ENCODE measurements at regions not wholly inside any gene's neighbourhood (a gene's known extent, or its start where the extent isn't known, plus 50 kb on each side); places are given as distances from the start of the nearest gene placed in this dataset.
"Not testable (repeated sequence)": the region's sequence is repeated elsewhere in the genome, so short reads cannot be mapped to it uniquely, and the experiment has no call there.

GRCh38 chr5:177923837-177924236 lies 72.2 kb downstream of the PROP1 start:
- DNase-seq; intact Hi-C loops (cut with DNase I); H3K36me3 ChIP-seq (ENCODE audit: control insufficient read depth in 2 of 3, insufficient read depth in 3 of 3, low read length in 3 of 3); H3K9ac ChIP-seq (ENCODE audit: low read length in 3 of 3); H3K4me1 ChIP-seq (ENCODE audit: control insufficient read depth in 2 of 3, insufficient read depth in 2 of 3, low read depth in 1 of 3, low read length in 3 of 3); H3K9me3 ChIP-seq (ENCODE audit: control insufficient read depth in 2 of 3, insufficient read depth in 1 of 3, low read length in 3 of 3); H3K27ac ChIP-seq (ENCODE audit: low read depth in 2 of 2, low read length in 2 of 2); H3K27me3 ChIP-seq (ENCODE audit: control insufficient read depth, insufficient read depth, low read length); FAIRE-seq; H3K4me3 ChIP-seq (ENCODE audit: low read length in 3 of 3): not testable (repeated sequence)

GRCh38 chr5:177923189-177923588 lies 72.9 kb downstream of the PROP1 start:
- H3K9ac ChIP-seq (ENCODE audit: low read length in 3 of 3); DNase-seq; FAIRE-seq; H3K27me3 ChIP-seq (ENCODE audit: control insufficient read depth, insufficient read depth, low read length); H3K36me3 ChIP-seq (ENCODE audit: control insufficient read depth in 2 of 3, insufficient read depth in 3 of 3, low read length in 3 of 3); H3K4me3 ChIP-seq (ENCODE audit: low read length in 3 of 3); intact Hi-C loops (cut with DNase I); H3K27ac ChIP-seq (ENCODE audit: low read depth in 2 of 2, low read length in 2 of 2); H3K9me3 ChIP-seq (ENCODE audit: control insufficient read depth in 2 of 3, insufficient read depth in 1 of 3, low read length in 3 of 3); H3K4me1 ChIP-seq (ENCODE audit: control insufficient read depth in 2 of 3, insufficient read depth in 2 of 3, low read depth in 1 of 3, low read length in 3 of 3): not testable (repeated sequence)

DNA sequence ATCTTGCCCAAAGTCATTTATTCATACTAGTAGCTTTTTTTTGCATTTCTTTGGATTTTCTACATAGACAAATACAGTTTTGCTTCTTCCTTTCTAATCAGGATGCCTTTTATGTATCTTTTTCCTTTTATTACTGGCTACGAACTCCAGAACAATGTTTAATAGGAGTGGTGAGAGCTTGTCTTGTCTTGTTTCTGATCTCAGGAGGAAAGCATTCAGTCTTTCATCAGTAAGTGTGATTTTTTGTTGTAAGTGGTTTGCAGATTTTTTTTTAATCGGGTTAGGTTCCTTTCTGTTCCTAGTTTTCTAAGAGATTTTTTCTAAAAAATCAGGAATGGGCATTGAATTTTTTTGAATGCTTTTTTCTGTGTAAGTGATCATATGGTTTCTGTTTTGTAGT lies 86.8 kb downstream of the PROP1 start:
- DNase-seq; FAIRE-seq; H3K27me3 ChIP-seq (ENCODE audit: control insufficient read depth, insufficient read depth, low read length); H3K9ac ChIP-seq (ENCODE audit: low read length in 3 of 3); H3K4me1 ChIP-seq (ENCODE audit: control insufficient read depth in 2 of 3, insufficient read depth in 2 of 3, low read depth in 1 of 3, low read length in 3 of 3); H3K36me3 ChIP-seq (ENCODE audit: control insufficient read depth in 2 of 3, insufficient read depth in 3 of 3, low read length in 3 of 3); intact Hi-C loops (cut with DNase I); H3K4me3 ChIP-seq (ENCODE audit: low read length in 3 of 3); H3K9me3 ChIP-seq (ENCODE audit: control insufficient read depth in 2 of 3, insufficient read depth in 1 of 3, low read length in 3 of 3); H3K27ac ChIP-seq (ENCODE audit: low read depth in 2 of 2, low read length in 2 of 2): not testable (repeated sequence)

DNA sequence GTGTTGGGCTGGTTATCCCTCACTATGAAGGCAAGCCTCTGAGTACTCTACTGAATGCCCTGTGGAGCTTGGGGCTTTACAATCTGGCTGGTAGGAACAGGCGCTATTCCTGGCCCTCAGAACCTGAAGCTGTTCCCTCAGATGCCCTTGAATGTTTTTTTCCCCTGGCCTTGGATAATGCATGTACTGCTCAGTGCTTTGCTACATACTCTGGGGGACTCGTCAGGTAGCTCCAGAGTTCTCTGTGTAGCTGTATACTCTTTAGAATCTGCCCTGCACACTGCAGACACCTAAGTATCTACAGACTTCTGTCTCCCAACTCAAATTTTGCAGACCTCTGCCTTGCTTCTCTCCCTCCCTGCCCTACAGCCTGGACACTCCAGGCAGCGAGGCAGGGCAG lies 93.2 kb downstream of the PROP1 start:
- DNase-seq = not testable (repeated sequence)

GRCh38 chr5:177900066-177900465 lies 96.0 kb downstream of the PROP1 start:
- H3K9me3 ChIP-seq (ENCODE audit: control insufficient read depth in 2 of 3, insufficient read depth in 1 of 3, low read length in 3 of 3); FAIRE-seq: not testable (repeated sequence)

More for the DNA sequence above, 93.2 kb downstream of the PROP1 start:
- H3K4me1 ChIP-seq (ENCODE audit: control insufficient read depth in 2 of 3, insufficient read depth in 2 of 3, low read depth in 1 of 3, low read length in 3 of 3); H3K36me3 ChIP-seq (ENCODE audit: control insufficient read depth in 2 of 3, insufficient read depth in 3 of 3, low read length in 3 of 3); FAIRE-seq; H3K27ac ChIP-seq (ENCODE audit: low read depth in 2 of 2, low read length in 2 of 2); H3K9me3 ChIP-seq (ENCODE audit: control insufficient read depth in 2 of 3, insufficient read depth in 1 of 3, low read length in 3 of 3); H3K4me3 ChIP-seq (ENCODE audit: low read length in 3 of 3); H3K27me3 ChIP-seq (ENCODE audit: control insufficient read depth, insufficient read depth, low read length); H3K9ac ChIP-seq (ENCODE audit: low read length in 3 of 3); intact Hi-C loops (cut with DNase I): not testable (repeated sequence)

GRCh38 chr5:177894681-177895453 lies 101.2 kb downstream of the PROP1 start:
- H3K27ac ChIP-seq (ENCODE audit: low read depth in 2 of 2, low read length in 2 of 2); intact Hi-C loops (cut with DNase I); H3K9me3 ChIP-seq (ENCODE audit: control insufficient read depth in 2 of 3, insufficient read depth in 1 of 3, low read length in 3 of 3); FAIRE-seq; H3K4me1 ChIP-seq (ENCODE audit: control insufficient read depth in 2 of 3, insufficient read depth in 2 of 3, low read depth in 1 of 3, low read length in 3 of 3); H3K27me3 ChIP-seq (ENCODE audit: control insufficient read depth, insufficient read depth, low read length); H3K36me3 ChIP-seq (ENCODE audit: control insufficient read depth in 2 of 3, insufficient read depth in 3 of 3, low read length in 3 of 3); DNase-seq; H3K4me3 ChIP-seq (ENCODE audit: low read length in 3 of 3); H3K9ac ChIP-seq (ENCODE audit: low read length in 3 of 3): not testable (repeated sequence)

More at GRCh38 chr5:177900066-177900465, 96.0 kb downstream of the PROP1 start:
- H3K9ac ChIP-seq (ENCODE audit: low read length in 3 of 3); intact Hi-C loops (cut with DNase I); H3K4me3 ChIP-seq (ENCODE audit: low read length in 3 of 3); DNase-seq; H3K27me3 ChIP-seq (ENCODE audit: control insufficient read depth, insufficient read depth, low read length); H3K4me1 ChIP-seq (ENCODE audit: control insufficient read depth in 2 of 3, insufficient read depth in 2 of 3, low read depth in 1 of 3, low read length in 3 of 3); H3K36me3 ChIP-seq (ENCODE audit: control insufficient read depth in 2 of 3, insufficient read depth in 3 of 3, low read length in 3 of 3); H3K27ac ChIP-seq (ENCODE audit: low read depth in 2 of 2, low read length in 2 of 2): not testable (repeated sequence)

DNA sequence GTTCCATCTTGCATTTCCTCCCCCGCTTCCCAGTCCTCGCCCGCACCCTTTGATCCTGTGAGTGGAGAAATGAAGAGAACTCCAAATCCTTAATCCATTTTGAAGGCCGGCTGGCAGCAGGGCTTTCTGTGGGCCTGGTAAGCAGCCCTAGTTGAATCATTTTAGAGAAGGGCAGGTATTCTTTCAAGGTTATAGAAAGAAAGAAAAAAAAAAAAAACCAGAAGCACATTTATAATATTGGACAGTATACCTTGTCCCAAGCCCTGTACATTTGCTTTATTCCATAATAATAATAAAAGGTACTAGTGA lies 103.7 kb downstream of the PROP1 start:
- H3K27me3 ChIP-seq (ENCODE audit: control insufficient read depth, insufficient read depth, low read length); H3K9me3 ChIP-seq (ENCODE audit: control insufficient read depth in 2 of 3, insufficient read depth in 1 of 3, low read length in 3 of 3); H3K27ac ChIP-seq (ENCODE audit: low read depth in 2 of 2, low read length in 2 of 2); DNase-seq; H3K36me3 ChIP-seq (ENCODE audit: control insufficient read depth in 2 of 3, insufficient read depth in 3 of 3, low read length in 3 of 3); H3K4me1 ChIP-seq (ENCODE audit: control insufficient read depth in 2 of 3, insufficient read depth in 2 of 3, low read depth in 1 of 3, low read length in 3 of 3); intact Hi-C loops (cut with DNase I); H3K4me3 ChIP-seq (ENCODE audit: low read length in 3 of 3); H3K9ac ChIP-seq (ENCODE audit: low read length in 3 of 3); FAIRE-seq: not testable (repeated sequence)

All from kidney (tissue), 10 donors.